WTC11 (cell line): ENCODE measurements at regions not wholly inside any gene's neighbourhood (a gene's known extent, or its start where the extent isn't known, plus 50 kb on each side); places are given as distances from the start of the nearest gene placed in this dataset.

Experiments
- ATAC-seq: fragments of 200-7000 bp; cut with Tn5 transposase; 2 replicates; pipeline ENCODE4 v1.10.0; 2021; ENCODE audit warnings: mild to moderate bottlenecking, moderate library complexity
- CTCF ChIA-PET: fragments of 300-600 bp; sonication (Branson Sonifier 250); formaldehyde crosslinking; loops from one replicate; lab custom pipeline; 2021; ENCODE audit warnings: antibody characterized with exemption; lab: Charles Lee
- POLR2A ChIA-PET: fragments of 350-600 bp; sonication (Branson Sonifier 250); formaldehyde crosslinking; loops from one replicate; lab custom pipeline; 2021; ENCODE audit warnings: antibody characterized with exemption; lab: Charles Lee
- DNase-seq: peaks from one replicate; pipeline ENCODE4 v3.0.0; 2021; ENCODE audit warnings: low spot score
- H3K27ac Mint-ChIP-seq: 2 replicates; pipeline ENCODE4 v1.8.0; 2021; ENCODE audit warnings: mixed read lengths
- H3K27me3 Mint-ChIP-seq: 2 replicates; pipeline ENCODE4 v1.8.0; 2021; ENCODE audit warnings: low read depth, mild to moderate bottlenecking, moderate library complexity, mixed read lengths
- H3K36me3 Mint-ChIP-seq: 2 replicates; pipeline ENCODE4 v1.8.0; 2021; ENCODE audit warnings: mixed read lengths
- H3K4me1 Mint-ChIP-seq: 2 replicates; pipeline ENCODE4 v1.8.0; 2022; ENCODE audit warnings: mixed read lengths
- H3K4me3 Mint-ChIP-seq: 2 replicates; pipeline ENCODE4 v1.8.0; 2021; ENCODE audit warnings: mild to moderate bottlenecking, moderate library complexity, mixed read lengths
- H3K9me3 Mint-ChIP-seq: 2 replicates; pipeline ENCODE4 v1.8.0; 2021; ENCODE audit warnings: mixed read lengths
- CBFB ChIP-seq: sonication (generic); formaldehyde crosslinking; IDR thresholded peaks from 2 replicates; pipeline ENCODE4 v1.8.1; 2022; ENCODE audit warnings: mild to moderate bottlenecking, low read depth, missing genetic modification reagents
- E2F1 ChIP-seq: sonication (generic); formaldehyde crosslinking; IDR thresholded peaks from 2 replicates; pipeline ENCODE4 v1.8.0; 2022; ENCODE audit warnings: mild to moderate bottlenecking, missing genetic modification reagents
- E2F4 ChIP-seq: sonication (generic); formaldehyde crosslinking; IDR thresholded peaks from 2 replicates; pipeline ENCODE4 v1.8.1; 2022; ENCODE audit warnings: low read depth, mild to moderate bottlenecking, moderate library complexity, missing genetic modification reagents, borderline replicate concordance
- E2F5 ChIP-seq: sonication (generic); formaldehyde crosslinking; IDR thresholded peaks from 2 replicates; pipeline ENCODE4 v1.8.1; 2022; ENCODE audit warnings: mild to moderate bottlenecking, moderate library complexity, missing genetic modification reagents
- EMX1 ChIP-seq: fragments of 250-450 bp; sonication (Bioruptor Pico); IDR thresholded peaks from 2 replicates; pipeline ENCODE4 v1.8.0; 2021; ENCODE audit warnings: mild to moderate bottlenecking
- IRF2 ChIP-seq: sonication (generic); formaldehyde crosslinking; IDR thresholded peaks from 2 replicates; pipeline ENCODE4 v1.8.0; 2022; ENCODE audit warnings: low read depth, missing genetic modification reagents, borderline replicate concordance
- MAX ChIP-seq: sonication (generic); formaldehyde crosslinking; IDR thresholded peaks from 2 replicates; pipeline ENCODE4 v1.8.0; 2022; ENCODE audit warnings: mild to moderate bottlenecking, missing genetic modification reagents
- MLX ChIP-seq: sonication (generic); formaldehyde crosslinking; IDR thresholded peaks from 2 replicates; pipeline ENCODE4 v1.8.1; 2023; ENCODE audit warnings: mild to moderate bottlenecking, missing genetic modification reagents, moderate library complexity
- MXD4 ChIP-seq: fragments of 250-450 bp; sonication (Bioruptor Pico); IDR thresholded peaks from 2 replicates; pipeline ENCODE4 v1.8.0; 2021; ENCODE audit warnings: mild to moderate bottlenecking, moderate library complexity, borderline replicate concordance
- NFE2L1 ChIP-seq: sonication (generic); formaldehyde crosslinking; IDR thresholded peaks from 2 replicates; pipeline ENCODE4 v1.8.1; 2023; ENCODE audit warnings: missing genetic modification reagents
- NR2C2 ChIP-seq: sonication (generic); formaldehyde crosslinking; IDR thresholded peaks from 2 replicates; pipeline ENCODE4 v1.8.0; 2022; ENCODE audit warnings: mild to moderate bottlenecking, missing genetic modification reagents
- PRDM15 ChIP-seq: sonication (generic); formaldehyde crosslinking; IDR thresholded peaks from 2 replicates; pipeline ENCODE4 v1.8.0; 2022; ENCODE audit warnings: missing genetic modification reagents
- PRRX2 ChIP-seq: fragments of 250-450 bp; sonication (Bioruptor Pico); IDR thresholded peaks from 2 replicates; pipeline ENCODE4 v1.8.0; 2021; ENCODE audit warnings: mild to moderate bottlenecking
- SMAD3 ChIP-seq: sonication (generic); formaldehyde crosslinking; IDR thresholded peaks from 2 replicates; pipeline ENCODE4 v1.8.0; 2022; ENCODE audit warnings: missing genetic modification reagents, mild to moderate bottlenecking, borderline replicate concordance
- STAT6 ChIP-seq: sonication (generic); formaldehyde crosslinking; conservative IDR thresholded peaks from 2 replicates; pipeline ENCODE4 v1.8.1; 2023; ENCODE audit warnings: mild to moderate bottlenecking, low read depth, missing genetic modification reagents, moderate library complexity
- TCF7 ChIP-seq: sonication (generic); formaldehyde crosslinking; IDR thresholded peaks from 2 replicates; pipeline ENCODE4 v1.8.0; 2022; ENCODE audit warnings: mild to moderate bottlenecking, low read depth, missing genetic modification reagents, moderate library complexity
- TEAD1 ChIP-seq: sonication (generic); formaldehyde crosslinking; IDR thresholded peaks from 2 replicates; pipeline ENCODE4 v1.8.0; 2022; ENCODE audit warnings: mild to moderate bottlenecking, missing genetic modification reagents
- ZBTB21 ChIP-seq: sonication (generic); formaldehyde crosslinking; IDR thresholded peaks from 2 replicates; pipeline ENCODE4 v1.8.1; 2023; ENCODE audit warnings: mild to moderate bottlenecking, missing genetic modification reagents, borderline replicate concordance
- ZBTB43 ChIP-seq: sonication (generic); formaldehyde crosslinking; IDR thresholded peaks from 2 replicates; pipeline ENCODE4 v1.8.1; 2023; ENCODE audit warnings: mild to moderate bottlenecking, missing genetic modification reagents
- ZNF317 ChIP-seq: sonication (generic); formaldehyde crosslinking; IDR thresholded peaks from 2 replicates; pipeline ENCODE4 v1.8.1; 2023; ENCODE audit warnings: low read depth, mild to moderate bottlenecking, moderate library complexity, missing genetic modification reagents, borderline replicate concordance

- no peak for DNase-seq
- no peak for ATAC-seq
- H3K4me1 Mint-ChIP-seq, result no peaks in the 10 kb centered on the region
- H3K36me3 Mint-ChIP-seq, result no peaks in the 10 kb centered on the region
- H3K27me3 Mint-ChIP-seq, result no peaks in the 10 kb centered on the region
- CTCF ChIA-PET, result no interaction called here
- no peak overlapping the region for H3K27ac Mint-ChIP-seq
- no peak for TF ChIP-seq ZBTB43 (CRISPR knock-in tag)
- TF ChIP-seq TEAD1 (CRISPR knock-in tag), result no peak
- no peak for TF ChIP-seq E2F1 (CRISPR knock-in tag)
- no peak for TF ChIP-seq NFE2L1
- no peak for TF ChIP-seq MAX
- TF ChIP-seq ZNF317, result no peak
- H3K9me3 Mint-ChIP-seq, result peaks cover 6% of the 10 kb centered on the region
- POLR2A ChIA-PET, result no interaction called here
- H3K4me3 Mint-ChIP-seq, result no peak overlapping the region
These were observed 132.3 kb downstream of the TINAG start for GRCh38 chr6:54440549-54440948.

- Mint-ChIP-seq H3K27me3 (no peaks in the 10 kb centered on the region), H3K4me1 (no peaks in the 10 kb centered on the region), H3K36me3 (no peaks in the 10 kb centered on the region), H3K4me3 (no peak overlapping the region), H3K9me3 (peaks cover 6% of the 10 kb centered on the region), H3K27ac (no peak overlapping the region)
- ATAC-seq (no peak), DNase-seq (no peak)
- TF ChIP-seq PRRX2 (CRISPR knock-in tag) (no peak), PRDM15 (no peak), ZNF317 (no peak), MXD4 (CRISPR knock-in tag) (no peak), E2F4 (CRISPR knock-in tag) (no peak), ZBTB21 (CRISPR knock-in tag) (no peak), NR2C2 (no peak), EMX1 (CRISPR knock-in tag) (no peak), CBFB (CRISPR knock-in tag) (no peak), MLX (CRISPR knock-in tag) (no peak), E2F5 (no peak), TCF7 (CRISPR knock-in tag) (no peak), SMAD3 (CRISPR knock-in tag) (no peak), STAT6 (CRISPR knock-in tag) (no peak), IRF2 (CRISPR knock-in tag) (no peak)
- CTCF ChIA-PET, result no interaction called here
- POLR2A ChIA-PET, result no interaction called here
These were observed 132.8 kb downstream of the TINAG start for GRCh38 chr6:54441020-54441419.
